Panc1 (cell line): ENCODE measurements at regions not wholly inside any gene's neighbourhood (a gene's known extent, or its start where the extent isn't known, plus 50 kb on each side); places are given as distances from the start of the nearest gene placed in this dataset.

Experiments
- ATAC-seq: fragments of 200-7000 bp; cut with Tn5 transposase; 2 replicates; pipeline ENCODE4 v1.9.1; 2020; ENCODE audit warnings: mild to moderate bottlenecking, moderate library complexity
- BruUV-seq: library from RNA; stranded (reverse); fragments of 400-500 nt; replicated peaks from 2 replicates; lab custom pipeline; 2021; lab: Mats Ljungman, UMichigan
- CTCF ChIA-PET: fragments of 300-600 bp; sonication (Branson Sonifier 250); formaldehyde crosslinking; loops from one replicate; lab custom pipeline; 2022; ENCODE audit warnings: antibody characterized with exemption; lab: Charles Lee
- POLR2A ChIA-PET: fragments of 300-600 bp; sonication (Branson Sonifier 250); formaldehyde crosslinking; loops from one replicate; lab custom pipeline; 2022; ENCODE audit warnings: antibody characterized with exemption; lab: Charles Lee
- DNase-seq: peaks from one replicate; pipeline ENCODE4 v3.0.0-alpha.2; 2010; ENCODE audit warnings: low read depth, low spot score
- H3K27ac ChIP-seq: 2 replicates; pipeline ENCODE4 v1.5.1; 2011; ENCODE audit warnings: mild to moderate bottlenecking, low read length, inconsistent platforms
- H3K27me3 ChIP-seq: fragments of 200-500 bp; sonication (Bioruptor generic); 2 replicates; pipeline ENCODE4 v1.6.0; 2014; ENCODE audit warnings: low read length, inconsistent platforms; ENCODE audit not compliant: control insufficient read depth, insufficient read depth
- H3K36me3 ChIP-seq: fragments of 200-500 bp; sonication (Bioruptor generic); 2 replicates; pipeline ENCODE4 v1.5.1; 2014; ENCODE audit warnings: inconsistent platforms, mild to moderate bottlenecking, low read length, moderate library complexity; ENCODE audit not compliant: control insufficient read depth, insufficient read depth
- H3K4me1 ChIP-seq: 2 replicates; pipeline ENCODE4 v1.5.1; 2011; ENCODE audit warnings: inconsistent platforms, mild to moderate bottlenecking, low read length, moderate library complexity; ENCODE audit not compliant: control insufficient read depth, insufficient read depth
- H3K4me3 ChIP-seq, 2 experiments: 2 replicates each; pipeline ENCODE4 v1.5.1; 2011 to 2012; ENCODE audit warnings: low read depth in 2 of 2, low read length in 2 of 2, mild to moderate bottlenecking in 2 of 2, inconsistent platforms in 1 of 2, moderate library complexity in 1 of 2
- H3K9me3 ChIP-seq: fragments of 200-500 bp; sonication (Bioruptor generic); 2 replicates; pipeline ENCODE4 v1.5.1; 2014; ENCODE audit warnings: low read depth, mild to moderate bottlenecking, inconsistent platforms, low read length, moderate library complexity; ENCODE audit not compliant: control insufficient read depth, insufficient read depth
- POLR2AphosphoS5 ChIP-seq: IDR thresholded peaks from 2 replicates; pipeline ENCODE4 v1.6.1; 2012; ENCODE audit warnings: mild to moderate bottlenecking, low read depth, low read length, moderate library complexity
- SIN3A ChIP-seq: IDR thresholded peaks from 2 replicates; pipeline ENCODE4 v1.6.1; 2012; ENCODE audit warnings: low read depth, mild to moderate bottlenecking, low read length, moderate library complexity, borderline replicate concordance; ENCODE audit not compliant: insufficient read depth
- TCF7L2 ChIP-seq: IDR thresholded peaks from 2 replicates; pipeline ENCODE4 v1.6.1; 2011; ENCODE audit warnings: mild to moderate bottlenecking, low read depth, low read length, inconsistent platforms
- in situ Hi-C: cut with HindIII; loops from 2 replicates; pipeline ENCODE4 v1.10.0; 2016; ENCODE audit warnings: low sequenced_read_pairs, low pct_unique_long_range_greater_than_20kb
- intact Hi-C: fragments of 100-400 bp; cut with micrococcal nuclease; formaldehyde crosslinking; loops from one replicate; pipeline ENCODE4 v1.10.0; 2022; ENCODE audit not compliant: unreplicated experiment
- TF ChIP-seq, protein P1 (sequence below): fragments of 450-650 bp; IDR thresholded peaks from 2 replicates; pipeline ENCODE4 v1.5.1; 2017; ENCODE audit warnings: mild to moderate bottlenecking
- TF ChIP-seq, protein P2 (sequence below), 2 experiments: IDR thresholded peaks; 2 replicates each; pipeline ENCODE4 v1.6.1; 2011 to 2012; ENCODE audit warnings: low read depth in 2 of 2, control low read depth in 1 of 2, low read length in 1 of 2, mild to moderate bottlenecking in 1 of 2, moderate library complexity in 1 of 2; ENCODE audit not compliant: insufficient read depth in 1 of 2

DNA sequence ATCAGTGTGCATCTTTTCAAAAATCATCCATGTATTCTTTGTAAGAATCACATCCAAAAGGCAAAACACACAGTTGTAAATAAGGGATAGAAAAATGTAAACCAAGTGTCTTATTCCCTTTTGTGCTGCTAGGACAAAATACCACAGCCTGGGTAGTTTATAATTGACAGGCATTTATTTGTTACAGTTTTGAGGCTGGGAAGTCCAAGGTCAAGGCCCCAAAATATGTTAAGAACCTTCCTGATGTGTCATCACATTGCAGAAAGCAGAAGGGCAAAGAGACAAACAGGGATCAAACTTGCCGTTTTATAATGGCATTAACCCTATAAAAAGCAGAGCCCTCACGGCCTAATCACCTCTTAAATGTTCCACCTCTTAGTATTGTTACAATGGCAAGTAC, 364.8 kb downstream of the MED10 start:
- ChIA-PET POLR2A (no interaction called here), CTCF (no interaction called here)
- Histone ChIP-seq H3K36me3 (no peaks in the 10 kb centered on the region), H3K4me1 (no peaks in the 10 kb centered on the region), H3K4me3 (no peak overlapping the region), H3K27me3 (no peaks in the 10 kb centered on the region), H3K9me3 (no peaks in the 10 kb centered on the region), H3K27ac (no peak overlapping the region)
- intact Hi-C loops (no loop called here), in situ Hi-C loops (no loop called here)
- ATAC-seq (no peak), DNase-seq (no peak)
- BruUV-seq = no TSS peak
- TF ChIP-seq, protein P1, sequence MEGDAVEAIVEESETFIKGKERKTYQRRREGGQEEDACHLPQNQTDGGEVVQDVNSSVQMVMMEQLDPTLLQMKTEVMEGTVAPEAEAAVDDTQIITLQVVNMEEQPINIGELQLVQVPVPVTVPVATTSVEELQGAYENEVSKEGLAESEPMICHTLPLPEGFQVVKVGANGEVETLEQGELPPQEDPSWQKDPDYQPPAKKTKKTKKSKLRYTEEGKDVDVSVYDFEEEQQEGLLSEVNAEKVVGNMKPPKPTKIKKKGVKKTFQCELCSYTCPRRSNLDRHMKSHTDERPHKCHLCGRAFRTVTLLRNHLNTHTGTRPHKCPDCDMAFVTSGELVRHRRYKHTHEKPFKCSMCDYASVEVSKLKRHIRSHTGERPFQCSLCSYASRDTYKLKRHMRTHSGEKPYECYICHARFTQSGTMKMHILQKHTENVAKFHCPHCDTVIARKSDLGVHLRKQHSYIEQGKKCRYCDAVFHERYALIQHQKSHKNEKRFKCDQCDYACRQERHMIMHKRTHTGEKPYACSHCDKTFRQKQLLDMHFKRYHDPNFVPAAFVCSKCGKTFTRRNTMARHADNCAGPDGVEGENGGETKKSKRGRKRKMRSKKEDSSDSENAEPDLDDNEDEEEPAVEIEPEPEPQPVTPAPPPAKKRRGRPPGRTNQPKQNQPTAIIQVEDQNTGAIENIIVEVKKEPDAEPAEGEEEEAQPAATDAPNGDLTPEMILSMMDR = no peak
- TF ChIP-seq SIN3A (no peak), TCF7L2 (no peak), POLR2AphosphoS5 (no peak)
- TF ChIP-seq, protein P2, sequence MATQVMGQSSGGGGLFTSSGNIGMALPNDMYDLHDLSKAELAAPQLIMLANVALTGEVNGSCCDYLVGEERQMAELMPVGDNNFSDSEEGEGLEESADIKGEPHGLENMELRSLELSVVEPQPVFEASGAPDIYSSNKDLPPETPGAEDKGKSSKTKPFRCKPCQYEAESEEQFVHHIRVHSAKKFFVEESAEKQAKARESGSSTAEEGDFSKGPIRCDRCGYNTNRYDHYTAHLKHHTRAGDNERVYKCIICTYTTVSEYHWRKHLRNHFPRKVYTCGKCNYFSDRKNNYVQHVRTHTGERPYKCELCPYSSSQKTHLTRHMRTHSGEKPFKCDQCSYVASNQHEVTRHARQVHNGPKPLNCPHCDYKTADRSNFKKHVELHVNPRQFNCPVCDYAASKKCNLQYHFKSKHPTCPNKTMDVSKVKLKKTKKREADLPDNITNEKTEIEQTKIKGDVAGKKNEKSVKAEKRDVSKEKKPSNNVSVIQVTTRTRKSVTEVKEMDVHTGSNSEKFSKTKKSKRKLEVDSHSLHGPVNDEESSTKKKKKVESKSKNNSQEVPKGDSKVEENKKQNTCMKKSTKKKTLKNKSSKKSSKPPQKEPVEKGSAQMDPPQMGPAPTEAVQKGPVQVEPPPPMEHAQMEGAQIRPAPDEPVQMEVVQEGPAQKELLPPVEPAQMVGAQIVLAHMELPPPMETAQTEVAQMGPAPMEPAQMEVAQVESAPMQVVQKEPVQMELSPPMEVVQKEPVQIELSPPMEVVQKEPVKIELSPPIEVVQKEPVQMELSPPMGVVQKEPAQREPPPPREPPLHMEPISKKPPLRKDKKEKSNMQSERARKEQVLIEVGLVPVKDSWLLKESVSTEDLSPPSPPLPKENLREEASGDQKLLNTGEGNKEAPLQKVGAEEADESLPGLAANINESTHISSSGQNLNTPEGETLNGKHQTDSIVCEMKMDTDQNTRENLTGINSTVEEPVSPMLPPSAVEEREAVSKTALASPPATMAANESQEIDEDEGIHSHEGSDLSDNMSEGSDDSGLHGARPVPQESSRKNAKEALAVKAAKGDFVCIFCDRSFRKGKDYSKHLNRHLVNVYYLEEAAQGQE (IDR thresholded peaks at IDR 0.05; ENCODE audit: insufficient read depth in 1 of 2, low read depth in 2 of 2, low read length in 1 of 2) = no peak

DNA sequence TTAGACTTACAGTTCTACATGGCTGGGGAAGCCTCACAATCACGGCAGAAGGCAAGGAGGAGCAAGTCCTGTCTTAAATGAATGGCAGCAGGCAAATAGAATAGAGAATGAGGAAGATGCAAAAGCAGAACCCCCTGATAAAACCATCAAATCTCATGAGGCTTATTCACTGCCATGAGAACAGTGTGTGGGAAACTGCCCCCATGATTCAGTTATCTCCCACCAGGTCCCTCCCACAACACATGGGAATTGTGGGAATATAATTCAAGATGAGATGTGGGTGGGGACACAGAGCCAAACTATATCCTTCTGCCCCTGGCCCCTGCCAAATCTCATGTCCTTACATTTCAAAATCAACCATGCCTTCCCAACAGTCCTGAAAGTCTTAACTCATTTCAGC, 367.1 kb downstream of the MED10 start:
- Histone ChIP-seq H3K4me1 (no peaks in the 10 kb centered on the region), H3K4me3 (no peak overlapping the region), H3K27ac (no peak overlapping the region), H3K27me3 (no peaks in the 10 kb centered on the region), H3K36me3 (no peaks in the 10 kb centered on the region), H3K9me3 (no peaks in the 10 kb centered on the region)
- intact Hi-C loops (no loop called here), in situ Hi-C loops (no loop called here)
- DNase-seq = no peak
- CTCF ChIA-PET = no interaction called here
- ATAC-seq = no peak
- POLR2A ChIA-PET = no interaction called here
- no TSS peak for BruUV-seq
- TF ChIP-seq POLR2AphosphoS5 (no peak), TCF7L2 (no peak), SIN3A (no peak)
- TF ChIP-seq, protein P1 = no peak
- TF ChIP-seq, protein P2 (IDR thresholded peaks at IDR 0.05; ENCODE audit: insufficient read depth in 1 of 2, low read depth in 2 of 2, low read length in 1 of 2) = no peak
